WERI-Rb-1 (cell line): ENCODE measurements at regions not wholly inside any gene's neighbourhood (a gene's known extent, or its start where the extent isn't known, plus 50 kb on each side); places are given as distances from the start of the nearest gene placed in this dataset.

Experiments used
- DNase-seq: peaks from one replicate; pipeline ENCODE4 v3.0.0-alpha.2; 2020
- H3K27ac ChIP-seq: fragments of 250-450 bp; sonication (Bioruptor Pico); 2 replicates; pipeline ENCODE4 v1.5.1; 2020; ENCODE audit warnings: mild to moderate bottlenecking, moderate library complexity
- H3K27me3 ChIP-seq: fragments of 250-450 bp; sonication (Bioruptor Pico); 2 replicates; pipeline ENCODE4 v1.5.1; 2021; ENCODE audit warnings: mild to moderate bottlenecking, low read depth, moderate library complexity; ENCODE audit not compliant: insufficient read depth, severe bottlenecking
- H3K36me3 ChIP-seq: fragments of 250-450 bp; sonication (Bioruptor Pico); 2 replicates; pipeline ENCODE4 v1.5.1; 2020; ENCODE audit warnings: mild to moderate bottlenecking, moderate library complexity
- H3K4me3 ChIP-seq: 2 replicates; pipeline ENCODE4 v1.5.1; 2011; ENCODE audit warnings: low read depth, mild to moderate bottlenecking, control low read depth, low read length
- H3K9me3 ChIP-seq: fragments of 250-450 bp; sonication (Bioruptor Pico); 2 replicates; pipeline ENCODE4 v1.5.1; 2021; ENCODE audit warnings: mild to moderate bottlenecking, moderate library complexity; ENCODE audit not compliant: severe bottlenecking
- TF ChIP-seq, protein P1 (sequence below): IDR thresholded peaks from 2 replicates; pipeline ENCODE4 v1.5.1; 2011; ENCODE audit warnings: low read depth, mild to moderate bottlenecking, control low read depth, inconsistent platforms, low read length

DNA sequence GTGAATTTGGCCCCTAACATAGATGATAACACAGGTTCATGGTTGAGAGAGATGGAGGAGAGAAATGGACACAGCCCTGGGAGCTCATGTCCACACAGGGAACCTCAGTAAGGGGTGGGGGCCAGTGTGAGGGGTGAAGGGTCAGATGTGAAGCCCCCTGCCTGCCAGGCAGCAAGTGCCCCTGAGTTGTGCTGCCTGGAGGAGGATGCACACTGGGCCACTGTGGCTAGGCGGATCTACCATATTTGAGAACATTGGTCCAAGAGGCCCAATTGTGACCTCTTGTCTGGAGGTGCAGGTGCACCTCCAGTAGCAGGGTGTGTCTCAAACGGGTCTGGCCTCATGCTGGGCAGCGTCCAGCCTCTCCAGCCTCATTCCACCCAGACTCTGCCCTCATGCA lies 99.6 kb upstream of the SNTG2 start:
- no peak for DNase-seq
- no peaks in the 10 kb centered on the region for H3K27me3 ChIP-seq
- H3K27ac ChIP-seq, result no peak overlapping the region
- no peaks in the 10 kb centered on the region for H3K9me3 ChIP-seq
- H3K4me3 ChIP-seq, result no peak overlapping the region
- H3K36me3 ChIP-seq, result no peaks in the 10 kb centered on the region
- TF ChIP-seq, protein P1, sequence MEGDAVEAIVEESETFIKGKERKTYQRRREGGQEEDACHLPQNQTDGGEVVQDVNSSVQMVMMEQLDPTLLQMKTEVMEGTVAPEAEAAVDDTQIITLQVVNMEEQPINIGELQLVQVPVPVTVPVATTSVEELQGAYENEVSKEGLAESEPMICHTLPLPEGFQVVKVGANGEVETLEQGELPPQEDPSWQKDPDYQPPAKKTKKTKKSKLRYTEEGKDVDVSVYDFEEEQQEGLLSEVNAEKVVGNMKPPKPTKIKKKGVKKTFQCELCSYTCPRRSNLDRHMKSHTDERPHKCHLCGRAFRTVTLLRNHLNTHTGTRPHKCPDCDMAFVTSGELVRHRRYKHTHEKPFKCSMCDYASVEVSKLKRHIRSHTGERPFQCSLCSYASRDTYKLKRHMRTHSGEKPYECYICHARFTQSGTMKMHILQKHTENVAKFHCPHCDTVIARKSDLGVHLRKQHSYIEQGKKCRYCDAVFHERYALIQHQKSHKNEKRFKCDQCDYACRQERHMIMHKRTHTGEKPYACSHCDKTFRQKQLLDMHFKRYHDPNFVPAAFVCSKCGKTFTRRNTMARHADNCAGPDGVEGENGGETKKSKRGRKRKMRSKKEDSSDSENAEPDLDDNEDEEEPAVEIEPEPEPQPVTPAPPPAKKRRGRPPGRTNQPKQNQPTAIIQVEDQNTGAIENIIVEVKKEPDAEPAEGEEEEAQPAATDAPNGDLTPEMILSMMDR, result no peak

DNA sequence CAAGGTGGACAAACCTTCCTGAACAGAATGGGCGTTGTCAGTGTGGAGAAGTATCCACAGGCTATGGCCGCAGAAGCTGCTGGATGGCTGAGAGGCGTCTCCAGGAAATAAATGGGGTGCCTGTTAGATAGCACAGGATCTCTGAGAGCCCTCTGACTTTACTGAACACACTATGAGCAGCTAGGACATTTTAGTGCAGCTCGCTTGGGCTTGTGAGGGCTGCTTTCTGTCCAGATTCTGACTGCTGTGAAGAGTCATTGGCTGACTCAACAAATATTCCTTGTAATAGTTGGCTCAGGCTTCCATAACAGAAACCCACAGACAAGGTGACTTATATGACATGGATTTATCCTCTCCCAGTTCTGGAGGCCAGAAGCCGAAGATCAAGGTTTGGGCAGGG lies 100.2 kb upstream of the SNTG2 start:
- TF ChIP-seq, protein P1, result no peak
- H3K27ac ChIP-seq, result no peak overlapping the region
- no peaks in the 10 kb centered on the region for H3K36me3 ChIP-seq
- H3K4me3 ChIP-seq, result no peak overlapping the region
- H3K9me3 ChIP-seq, result no peaks in the 10 kb centered on the region
- DNase-seq, result no peak
- no peaks in the 10 kb centered on the region for H3K27me3 ChIP-seq

DNA sequence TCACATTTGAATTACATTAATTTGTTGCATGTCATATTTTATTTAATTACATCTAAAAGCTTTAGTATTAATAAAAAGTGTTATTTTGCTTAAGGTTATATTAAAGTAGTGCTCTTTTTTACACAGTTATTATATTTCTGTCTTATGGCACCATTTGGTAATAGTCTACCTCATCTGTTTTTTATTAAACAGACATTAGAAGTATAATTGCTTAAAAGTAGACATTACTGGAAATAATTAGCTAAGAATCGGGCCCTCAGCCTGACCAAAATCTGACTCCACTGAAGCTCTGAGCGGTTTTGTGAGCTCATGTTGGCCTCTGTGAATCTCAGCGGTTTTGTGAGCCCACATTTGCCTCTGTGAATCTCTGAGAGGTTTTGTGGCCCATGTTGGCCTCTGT lies 102.5 kb upstream of the SNTG2 start:
- Histone ChIP-seq H3K36me3 (no peaks in the 10 kb centered on the region), H3K27me3 (no peaks in the 10 kb centered on the region), H3K4me3 (no peak overlapping the region), H3K9me3 (no peaks in the 10 kb centered on the region), H3K27ac (no peak overlapping the region)
- no peak for DNase-seq
- TF ChIP-seq, protein P1, result no peak

DNA sequence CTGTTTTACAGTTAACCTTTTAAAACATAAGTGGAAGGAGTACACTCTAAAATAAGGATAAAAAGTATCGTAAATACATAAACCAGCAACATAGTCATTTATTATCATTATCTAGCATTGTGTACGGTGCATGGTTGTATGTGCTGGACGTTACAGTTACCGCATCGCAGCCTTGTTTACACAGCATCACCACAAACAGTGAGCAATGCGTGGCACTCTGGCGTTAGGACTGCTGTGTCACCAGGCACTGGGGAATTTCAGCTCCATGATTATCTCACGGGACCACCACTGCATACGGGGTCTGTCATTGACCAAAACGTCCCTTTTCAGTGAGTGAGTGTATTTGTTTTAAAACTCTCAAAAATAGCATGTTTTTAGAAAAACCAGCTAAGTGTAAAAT lies 103.0 kb upstream of the SNTG2 start:
- no peak for DNase-seq
- Histone ChIP-seq H3K4me3 (no peak overlapping the region), H3K27ac (no peak overlapping the region), H3K27me3 (no peaks in the 10 kb centered on the region), H3K9me3 (no peaks in the 10 kb centered on the region), H3K36me3 (no peaks in the 10 kb centered on the region)
- TF ChIP-seq, protein P1, result no peak

DNA sequence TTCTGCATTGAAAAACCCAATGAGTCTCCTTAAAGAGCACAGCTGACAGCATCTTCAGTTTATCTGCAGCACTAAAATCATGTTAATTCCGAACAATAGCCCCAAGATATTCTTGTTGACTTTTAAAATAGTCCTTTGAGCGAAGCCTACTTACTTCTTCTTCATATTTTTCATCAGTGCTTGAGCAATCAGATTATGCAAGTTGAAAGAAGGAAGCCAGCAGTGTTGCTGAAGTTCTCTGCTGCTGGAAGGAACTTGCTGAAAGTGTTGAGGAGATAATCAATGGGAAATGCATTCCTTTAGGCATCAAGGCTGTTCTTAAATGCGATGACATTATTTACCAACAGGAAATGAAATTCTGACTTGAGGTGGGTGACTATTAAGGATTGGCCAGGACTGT lies 105.9 kb upstream of the SNTG2 start:
- DNase-seq, result no peak
- Histone ChIP-seq H3K4me3 (no peak overlapping the region), H3K36me3 (no peaks in the 10 kb centered on the region), H3K27ac (no peak overlapping the region), H3K27me3 (no peaks in the 10 kb centered on the region), H3K9me3 (no peaks in the 10 kb centered on the region)
- TF ChIP-seq, protein P1, result no peak

DNA sequence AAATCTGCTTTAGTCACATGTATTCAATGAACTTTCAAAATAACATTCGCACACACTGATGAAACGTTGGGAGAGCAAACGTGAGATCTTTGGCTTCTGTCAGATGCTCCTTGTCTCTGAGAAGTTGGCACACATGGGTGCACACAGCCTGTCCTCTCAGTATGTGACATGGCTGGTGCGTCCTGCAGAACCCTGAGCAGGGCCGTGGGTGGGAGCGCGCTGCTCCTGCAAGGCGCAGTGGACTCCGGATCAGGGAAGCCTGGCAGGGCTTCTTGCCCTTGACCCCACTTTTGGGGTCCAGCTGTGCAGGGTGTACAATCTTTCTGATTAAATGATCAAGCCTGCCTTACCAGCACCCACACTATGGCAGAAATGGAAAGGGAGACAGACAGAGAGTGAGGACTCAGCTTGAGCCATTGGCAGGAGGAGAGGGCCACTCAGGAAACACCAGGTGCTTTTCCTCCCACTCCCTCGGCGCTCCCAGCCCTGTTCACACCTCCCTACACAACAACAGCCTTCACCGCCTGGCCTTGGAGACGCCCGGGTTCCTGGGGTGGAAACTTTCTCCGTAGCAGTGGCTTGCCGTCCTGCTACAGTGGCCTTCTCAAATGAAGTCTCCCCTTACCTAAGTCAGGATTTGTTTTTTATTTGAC lies 108.4 kb upstream of the SNTG2 start:
- no peak for DNase-seq
- Histone ChIP-seq H3K9me3 (no peaks in the 10 kb centered on the region), H3K36me3 (no peaks in the 10 kb centered on the region), H3K4me3 (no peak overlapping the region), H3K27ac (no peak overlapping the region), H3K27me3 (no peaks in the 10 kb centered on the region)
- TF ChIP-seq, protein P1, result no peak
